Renal cortex interstitium (tissue), 11 donors: ENCODE measurements at regions not wholly inside any gene's neighbourhood (a gene's known extent, or its start where the extent isn't known, plus 50 kb on each side); places are given as distances from the start of the nearest gene placed in this dataset.
A peak's percentile ranks its signal among the peaks of the same experiment; 100 is the strongest.
"Not testable (repeated sequence)": the region's sequence is repeated elsewhere in the genome, so short reads cannot be mapped to it uniquely, and the experiment has no call there.

Experiments used
- DNase-seq, 11 donors: peaks; one replicate each; pipeline ENCODE4 v3.0.0-alpha.2; 2013; ENCODE audit warnings: low read depth in 9 of 11, low spot score in 4 of 11; ENCODE audit errors: extremely low read depth in 1 of 11

DNA sequence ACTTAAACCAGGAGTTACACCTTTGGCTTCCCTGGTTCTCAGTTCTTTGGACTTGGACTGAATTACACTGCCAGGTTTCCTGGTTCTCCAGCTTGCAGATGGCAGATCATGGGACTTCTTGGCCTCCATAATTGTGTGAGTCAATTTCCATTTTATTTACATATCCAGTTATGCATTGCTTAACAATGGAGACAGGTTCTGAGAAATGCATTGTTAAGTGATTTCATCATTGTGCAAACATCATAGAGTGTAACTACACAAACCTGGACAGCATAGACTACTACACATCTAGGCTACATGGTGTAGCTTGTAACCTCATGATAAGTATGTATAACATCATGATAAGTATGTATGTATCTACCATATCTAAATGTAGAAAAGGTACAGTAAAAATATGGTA is 276.1 kb upstream of the BTG1 start:
- DNase-seq = no peak

GRCh38 chr12:92421042-92421441 is 275.4 kb upstream of the BTG1 start:
- no peak for DNase-seq

- DNase-seq = no peak
Measured at GRCh38 chr12:92419201-92419600, 273.6 kb upstream of the BTG1 start.

DNA sequence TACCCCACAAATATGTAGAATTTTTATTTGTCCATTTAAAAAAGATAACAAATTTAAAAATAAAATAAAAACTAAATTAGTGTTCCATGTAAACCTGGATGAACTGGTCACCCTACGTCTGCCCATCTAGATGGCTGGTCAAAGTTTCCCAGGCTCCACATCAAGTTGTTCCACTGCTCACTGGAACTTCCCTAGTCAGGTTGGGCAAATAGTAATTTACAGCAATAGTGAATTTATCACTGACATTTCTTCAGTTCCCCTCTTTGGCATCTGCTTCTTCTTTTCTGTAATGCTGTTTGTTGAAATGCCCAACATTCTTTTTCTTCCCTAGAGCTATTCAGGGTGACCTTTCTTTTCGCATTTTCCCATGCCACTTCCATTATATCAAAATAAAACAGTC is 272.7 kb upstream of the BTG1 start:
- DNase-seq = no peak

- no peak for DNase-seq
Measured at GRCh38 chr12:92417373-92417772, 271.7 kb upstream of the BTG1 start.

DNA sequence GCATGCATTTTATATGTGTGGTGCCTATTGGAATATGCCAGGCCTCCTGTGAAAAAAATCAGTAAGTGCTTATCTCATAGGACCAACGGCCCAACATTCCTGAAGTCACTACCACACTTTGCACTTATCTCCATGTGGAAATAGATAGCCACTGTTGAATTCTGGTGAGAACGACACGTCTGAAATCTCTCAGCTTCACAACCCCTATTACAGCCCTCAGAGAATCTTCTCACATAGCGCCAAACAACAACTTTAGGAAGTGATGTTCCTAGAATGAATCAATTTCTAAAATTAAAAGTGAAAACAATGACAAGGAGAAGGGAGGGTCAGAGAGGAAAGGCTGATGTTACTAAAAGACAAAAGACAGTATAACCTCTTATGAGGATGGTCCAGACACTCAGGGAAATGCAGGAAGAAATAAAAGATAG is 270.8 kb upstream of the BTG1 start:
- no peak for DNase-seq

- no peak for DNase-seq
Measured at GRCh38 chr12:92414170-92415070, 268.8 kb upstream of the BTG1 start.

- no peak for DNase-seq
Measured at GRCh38 chr12:92413286-92413685, 267.6 kb upstream of the BTG1 start.

DNA sequence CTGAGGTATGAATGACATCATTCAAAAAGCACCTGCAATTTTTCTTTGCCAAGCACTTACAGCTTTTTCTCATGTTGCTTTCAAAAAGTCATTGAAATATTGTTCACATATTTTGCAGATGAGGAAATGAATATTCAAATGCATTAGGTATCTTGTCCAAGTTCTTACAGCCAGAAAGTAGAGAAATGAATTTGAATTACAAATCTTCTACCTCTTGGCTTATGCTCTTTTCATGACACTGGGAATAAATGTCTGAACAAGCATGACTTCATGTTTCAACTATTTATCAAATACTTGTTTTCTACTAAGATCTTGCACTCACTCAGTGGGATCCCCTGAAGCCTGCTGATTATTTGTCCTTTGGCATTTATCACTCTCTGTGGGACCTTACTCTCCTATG is 267.2 kb upstream of the BTG1 start:
- no peak for DNase-seq

DNA sequence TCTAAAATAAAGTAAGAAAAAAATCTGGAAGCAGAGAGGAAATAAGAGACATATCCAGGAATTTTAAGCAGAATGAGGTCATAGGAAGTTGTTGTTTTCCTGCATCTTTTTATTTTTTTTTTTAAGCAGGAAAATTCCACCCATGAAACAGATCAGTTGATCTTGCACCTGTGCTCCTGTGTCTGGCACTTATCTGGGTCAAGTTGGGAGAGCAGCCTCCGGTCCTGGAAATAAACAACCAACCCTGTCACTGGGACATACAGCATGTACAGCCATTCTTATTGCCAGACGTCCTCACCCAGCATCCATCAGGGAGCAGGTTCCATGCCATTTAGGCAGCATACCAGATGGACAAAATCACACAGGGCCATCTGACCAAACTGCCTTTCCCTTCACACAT is 266.0 kb upstream of the BTG1 start:
- no peak for DNase-seq

DNA sequence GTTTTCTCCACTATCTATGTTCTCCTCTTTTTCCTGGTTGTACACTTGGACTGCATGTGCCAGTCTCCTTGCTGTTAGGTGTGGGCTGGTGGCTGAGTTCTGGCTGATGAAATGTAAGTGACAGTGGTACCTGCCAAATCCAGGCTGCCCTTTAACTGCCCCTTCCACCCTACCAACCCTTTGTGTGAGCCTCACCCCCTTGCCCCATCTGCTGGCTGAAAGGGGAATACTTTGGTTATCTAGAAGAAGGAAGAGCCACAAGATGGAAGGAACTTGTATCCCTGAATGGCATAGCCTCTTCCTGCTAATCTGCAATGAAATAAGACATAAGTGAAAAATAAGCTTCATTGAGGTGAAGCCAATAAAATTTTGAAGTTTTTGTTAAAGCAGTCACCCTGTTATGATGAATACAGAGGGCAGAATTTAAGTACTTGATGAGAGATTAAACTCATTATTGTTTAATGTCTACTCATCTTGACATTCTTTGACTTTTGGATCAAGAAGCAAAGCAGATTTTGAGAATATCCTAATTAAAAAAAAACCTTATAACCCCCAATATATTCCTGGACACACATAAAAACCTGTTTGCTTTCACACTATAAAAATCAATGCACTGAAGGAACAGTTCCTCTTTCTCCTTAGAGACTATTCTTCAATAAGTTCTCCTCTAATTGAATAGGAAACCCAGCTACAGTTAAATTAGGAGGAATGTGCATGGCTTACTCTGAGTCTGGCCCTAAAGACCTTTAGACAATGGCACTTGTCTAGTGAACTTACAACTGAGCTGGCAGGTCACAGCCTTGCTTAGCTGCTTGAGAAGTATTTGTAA is 262.6 kb upstream of the BTG1 start:
- no peak for DNase-seq

DNA sequence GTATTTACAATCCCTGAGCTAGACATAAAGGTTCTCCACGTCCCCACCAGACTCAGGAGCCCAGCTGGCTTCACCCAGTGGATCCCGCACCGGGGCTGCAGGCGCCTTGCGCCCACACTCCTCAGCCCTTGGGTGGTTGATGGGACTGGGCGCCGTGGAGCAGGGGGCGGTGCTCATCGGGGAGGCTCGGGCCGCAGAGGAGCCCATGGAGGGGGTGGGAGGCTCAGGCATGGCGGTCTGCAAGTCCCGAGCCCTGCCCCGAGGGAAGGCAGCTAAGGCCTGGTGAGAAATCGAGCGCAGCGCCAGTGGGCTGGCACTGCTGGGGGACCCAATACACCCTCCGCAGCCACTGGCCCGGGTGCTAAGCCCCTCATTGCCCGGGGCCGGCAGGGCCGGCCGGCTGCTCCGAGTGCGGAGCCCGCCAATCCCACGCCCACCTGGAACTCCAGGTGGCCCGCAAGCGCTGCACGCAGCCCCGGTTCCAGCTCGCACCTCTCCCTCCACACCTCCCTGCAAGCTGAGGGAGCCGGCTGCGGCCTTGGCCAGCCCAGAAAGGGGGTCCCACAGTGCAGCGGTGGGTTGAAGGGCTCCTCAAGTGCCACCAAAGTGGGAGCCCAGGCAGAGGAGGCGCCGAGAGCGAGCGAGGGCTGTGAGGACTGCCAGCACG is 260.9 kb upstream of the BTG1 start:
- not testable (repeated sequence) for DNase-seq

- DNase-seq = not testable (repeated sequence)
Measured at GRCh38 chr12:92405801-92406251, 260.2 kb upstream of the BTG1 start.

DNA sequence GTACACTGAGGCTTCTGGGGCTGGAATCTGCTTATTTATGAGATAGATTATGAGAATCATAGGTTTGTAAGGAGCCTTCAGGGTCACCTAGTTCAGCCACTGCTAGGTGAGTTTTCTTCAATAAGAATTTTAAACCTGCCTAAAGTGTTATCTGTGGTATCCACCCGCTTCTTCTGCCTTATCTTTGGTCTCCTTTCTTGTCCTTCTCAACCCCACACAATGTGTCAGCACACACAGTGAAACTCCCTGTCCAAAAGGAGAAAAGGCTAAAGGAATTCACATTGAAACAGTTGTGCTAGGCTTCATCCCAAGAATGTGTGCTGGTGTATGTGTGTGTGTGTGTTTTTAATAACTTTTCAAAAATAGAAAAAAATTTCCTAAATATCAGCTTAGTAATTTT is 259.3 kb upstream of the BTG1 start:
- DNase-seq = no peak

GRCh38 chr12:92404259-92404894 is 258.7 kb upstream of the BTG1 start:
- no peak for DNase-seq

DNA sequence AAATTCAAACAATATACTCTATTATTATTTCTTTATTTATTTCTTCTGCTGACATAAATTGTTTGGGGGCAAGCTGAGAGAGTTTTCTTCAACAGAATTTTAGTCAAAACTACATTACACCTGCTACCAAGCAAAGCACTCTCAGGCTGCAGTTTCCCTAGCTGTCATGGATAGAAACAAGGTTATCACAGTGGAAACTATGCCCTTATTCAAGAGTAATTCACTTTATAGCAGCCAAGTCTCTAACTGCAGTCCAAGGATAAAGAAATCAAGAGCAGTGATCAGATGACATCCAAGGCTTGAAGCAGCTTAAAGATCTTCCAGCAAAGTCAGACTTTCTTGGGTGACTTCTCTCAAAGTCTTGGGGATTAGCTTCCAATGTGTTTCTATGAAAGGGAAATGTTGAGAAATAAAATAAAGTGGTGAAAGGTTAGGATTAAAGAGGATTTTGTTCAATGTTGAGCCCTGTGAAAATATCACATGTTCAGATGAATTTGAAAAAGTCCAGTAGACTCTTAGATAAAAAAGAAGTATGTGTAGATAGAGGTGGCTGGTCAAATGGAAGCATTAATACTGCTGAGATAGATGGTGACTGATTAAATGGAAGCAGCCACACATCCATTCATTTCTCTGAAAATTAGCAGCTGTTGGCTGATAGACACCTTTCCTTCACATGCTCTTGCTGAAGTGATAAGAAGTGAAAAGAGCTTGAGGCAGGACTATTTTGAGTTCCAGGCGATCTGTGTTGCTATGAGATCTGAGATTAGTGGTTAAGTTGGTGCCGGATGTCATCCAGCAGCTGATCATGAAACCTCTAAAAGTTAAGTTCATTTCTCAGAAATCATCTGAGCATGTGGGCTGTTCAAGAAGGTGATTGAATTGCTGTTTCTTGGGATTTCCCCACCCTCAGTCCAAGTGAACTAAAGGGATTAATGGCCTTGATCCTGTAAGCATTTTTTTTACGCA is 257.8 kb upstream of the BTG1 start:
- DNase-seq = peak in 1 of 11 donors; percentile 9

- DNase-seq = no peak
Measured at GRCh38 chr12:92402415-92402814, 256.8 kb upstream of the BTG1 start.

- no peak for DNase-seq
Measured at GRCh38 chr12:92400006-92400405, 254.4 kb upstream of the BTG1 start.
